Neural crest cell (in vitro differentiated cells): ENCODE measurements at regions not wholly inside any gene's neighbourhood (a gene's known extent, or its start where the extent isn't known, plus 50 kb on each side); places are given as distances from the start of the nearest gene placed in this dataset.

Experiments
- DNase-seq: peaks from one replicate; pipeline ENCODE4 v3.0.0; 2021; ENCODE audit warnings: low read depth, mixed read lengths, low spot score
- H3K27ac Mint-ChIP-seq: one replicate; pipeline ENCODE4 v1.8.0; 2021; ENCODE audit warnings: mild to moderate bottlenecking, mixed read lengths; ENCODE audit not compliant: unreplicated experiment
- H3K27me3 Mint-ChIP-seq: 2 replicates; pipeline ENCODE4 v1.8.0; 2021; ENCODE audit warnings: low read depth, mild to moderate bottlenecking, mixed read lengths
- H3K36me3 Mint-ChIP-seq: 2 replicates; pipeline ENCODE4 v1.8.0; 2021; ENCODE audit warnings: low read depth, mild to moderate bottlenecking, mixed read lengths
- H3K4me1 Mint-ChIP-seq: 2 replicates; pipeline ENCODE4 v1.8.0; 2021; ENCODE audit warnings: mixed read lengths
- H3K4me3 Mint-ChIP-seq: one replicate; pipeline ENCODE4 v1.8.0; 2021; ENCODE audit warnings: mild to moderate bottlenecking, mixed read lengths
- H3K9me3 Mint-ChIP-seq: 2 replicates; pipeline ENCODE4 v1.8.0; 2021; ENCODE audit warnings: mixed read lengths
- CTCF ChIP-seq: fragments of 200-600 bp; sonication (generic); conservative IDR thresholded peaks from 2 replicates; pipeline ENCODE4 v1.5.0; 2021; ENCODE audit warnings: antibody characterized with exemption, mild to moderate bottlenecking

- no peaks in the 10 kb centered on the region for H3K36me3 Mint-ChIP-seq
- H3K4me1 Mint-ChIP-seq: peaks cover 39% of the 10 kb centered on the region
- H3K27ac Mint-ChIP-seq: peak overlapping the region; percentile 32
- no peak overlapping the region for H3K4me3 Mint-ChIP-seq
- TF ChIP-seq CTCF: no peak
- no peaks in the 10 kb centered on the region for H3K9me3 Mint-ChIP-seq
- H3K27me3 Mint-ChIP-seq: no peaks in the 10 kb centered on the region
- DNase-seq: no peak
These were observed 322.7 kb downstream of the RPS24 start for GRCh38 chr10:78356291-78356900.

- DNase-seq: no peak
- H3K27me3 Mint-ChIP-seq: no peaks in the 10 kb centered on the region
These were observed 323.7 kb downstream of the RPS24 start for GRCh38 chr10:78357141-78358063.

GRCh38 chr10:78358351-78358750 lies 324.7 kb downstream of the RPS24 start:
- H3K27me3 Mint-ChIP-seq: no peaks in the 10 kb centered on the region
- TF ChIP-seq CTCF: no peak

More at GRCh38 chr10:78357141-78358063, 323.7 kb downstream of the RPS24 start:
- Mint-ChIP-seq H3K36me3 (no peaks in the 10 kb centered on the region), H3K27ac (peak overlapping the region; percentile 32), H3K4me1 (peaks cover 46% of the 10 kb centered on the region), H3K4me3 (peak overlapping the region; percentile 28), H3K9me3 (no peaks in the 10 kb centered on the region)
- TF ChIP-seq CTCF: no peak

GRCh38 chr10:78358982-78359381 lies 325.3 kb downstream of the RPS24 start:
- DNase-seq: no peak
- no peaks in the 10 kb centered on the region for H3K9me3 Mint-ChIP-seq
- H3K27me3 Mint-ChIP-seq: no peaks in the 10 kb centered on the region
- no peak overlapping the region for H3K4me3 Mint-ChIP-seq
- H3K27ac Mint-ChIP-seq: no peak overlapping the region
- TF ChIP-seq CTCF: no peak
- H3K36me3 Mint-ChIP-seq: no peaks in the 10 kb centered on the region
- peaks cover 50% of the 10 kb centered on the region for H3K4me1 Mint-ChIP-seq

More at GRCh38 chr10:78358351-78358750, 324.7 kb downstream of the RPS24 start:
- H3K4me1 Mint-ChIP-seq: peaks cover 50% of the 10 kb centered on the region
- H3K4me3 Mint-ChIP-seq: no peak overlapping the region
- H3K9me3 Mint-ChIP-seq: no peaks in the 10 kb centered on the region
- no peaks in the 10 kb centered on the region for H3K36me3 Mint-ChIP-seq
- peak overlapping the region; percentile 2 for H3K27ac Mint-ChIP-seq
- DNase-seq: no peak

GRCh38 chr10:78359640-78360091 lies 326.0 kb downstream of the RPS24 start:
- H3K4me1 Mint-ChIP-seq: peaks cover 50% of the 10 kb centered on the region
- H3K27me3 Mint-ChIP-seq: no peaks in the 10 kb centered on the region
- no peak for DNase-seq
- TF ChIP-seq CTCF: no peak
- H3K9me3 Mint-ChIP-seq: no peaks in the 10 kb centered on the region
- no peaks in the 10 kb centered on the region for H3K36me3 Mint-ChIP-seq
- H3K4me3 Mint-ChIP-seq: no peak overlapping the region
- no peak overlapping the region for H3K27ac Mint-ChIP-seq
